H1 (cell line): ENCODE measurements at regions not wholly inside any gene's neighbourhood (a gene's known extent, or its start where the extent isn't known, plus 50 kb on each side); places are given as distances from the start of the nearest gene placed in this dataset.

ENCODE experiments used
- ATF2 ChIP-seq: IDR thresholded peaks from 2 replicates; pipeline ENCODE4 v1.6.1; 2012; ENCODE audit warnings: low read length, inconsistent platforms
- ATF3 ChIP-seq: IDR thresholded peaks from 2 replicates; pipeline ENCODE4 v1.6.1; 2011; ENCODE audit warnings: low read depth, mild to moderate bottlenecking, low read length; ENCODE audit not compliant: insufficient read depth
- BCL11A ChIP-seq, 2 experiments: IDR thresholded peaks; one replicate each; pipeline ENCODE4 v1.6.1; 2011; ENCODE audit warnings: low read depth in 2 of 2, low read length in 2 of 2, mild to moderate bottlenecking in 2 of 2
- CHD7 ChIP-seq: fragments of 300-600 bp; sonication (generic); IDR thresholded peaks from 2 replicates; pipeline ENCODE4 v1.7.1; 2012; ENCODE audit warnings: low read length, moderate library complexity, mild to moderate bottlenecking, inconsistent platforms; ENCODE audit not compliant: insufficient replicate concordance
- KDM4A ChIP-seq: IDR thresholded peaks from one replicate; pipeline ENCODE4 v1.7.1; 2012; ENCODE audit warnings: low read depth, mild to moderate bottlenecking, moderate library complexity, low read length, inconsistent platforms; ENCODE audit not compliant: severe bottlenecking
- MAFK ChIP-seq: IDR thresholded peaks from 2 replicates; pipeline ENCODE4 v1.6.1; 2012; ENCODE audit warnings: low read depth, mild to moderate bottlenecking, improper control_type of control experiment, low read length
- MAX ChIP-seq: IDR thresholded peaks from 2 replicates; pipeline ENCODE4 v1.6.1; 2012; ENCODE audit warnings: inconsistent platforms
- SP4 ChIP-seq: IDR thresholded peaks from 2 replicates; pipeline ENCODE4 v1.6.1; 2012; ENCODE audit warnings: low read length, inconsistent platforms
- TAF7 ChIP-seq: optimal IDR thresholded peaks from 2 replicates; pipeline ENCODE3; 2011; ENCODE audit warnings: low read depth, mild to moderate bottlenecking, inconsistent platforms, low read length, moderate library complexity, borderline replicate concordance
- ZNF274 ChIP-seq: IDR thresholded peaks from 2 replicates; pipeline ENCODE4 v1.7.0; 2012; ENCODE audit warnings: low read length, borderline replicate concordance; ENCODE audit errors: extremely low read depth

GRCh38 chr21:17279663-17280062, 233.2 kb upstream of the CXADR start (continued):
- TF ChIP-seq CHD7: no peak
- no peak for TF ChIP-seq TAF7
- TF ChIP-seq MAX: no peak
- no peak for TF ChIP-seq BCL11A (IDR thresholded peaks at IDR 0.05; ENCODE audit: low read depth in 2 of 2, low read length in 2 of 2)
- TF ChIP-seq ATF2: no peak
- no peak for TF ChIP-seq KDM4A
- TF ChIP-seq ZNF274: no peak
- no peak for TF ChIP-seq SP4
- TF ChIP-seq ATF3: no peak
- no peak for TF ChIP-seq MAFK
